ENCODE measurements at regions not wholly inside any gene's neighbourhood (a gene's known extent, or its start where the extent isn't known, plus 50 kb on each side); places are given as distances from the start of the nearest gene placed in this dataset.

GRCh38 chr5:125492977-125493376 is 746.5 kb upstream of the ZNF608 start:
- no peaks in the 10 kb centered on the region for H3K9me3 ChIP-seq
- no peak for TF ChIP-seq CTCF (IDR thresholded peaks at IDR 0.05)
- ATAC-seq: no peak
- no peak overlapping the region for H3K4me3 ChIP-seq
- no peak for DNase-seq
- intact Hi-C loops (cut with DNase I, micrococcal nuclease): no loop called here
- H3K36me3 ChIP-seq (ENCODE audit: low read depth): no peaks in the 10 kb centered on the region
- H3K4me1 ChIP-seq (ENCODE audit: low read depth): no peaks in the 10 kb centered on the region

- intact Hi-C loops (cut with DNase I, micrococcal nuclease): no loop called here
- no peak for ATAC-seq
- no peak overlapping the region for H3K4me3 ChIP-seq
- no peak for TF ChIP-seq CTCF (IDR thresholded peaks at IDR 0.05)
- no peaks in the 10 kb centered on the region for H3K9me3 ChIP-seq
- H3K4me1 ChIP-seq (ENCODE audit: low read depth): no peaks in the 10 kb centered on the region
- H3K36me3 ChIP-seq (ENCODE audit: low read depth): no peaks in the 10 kb centered on the region
- no peak for DNase-seq
Observed at GRCh38 chr5:125496393-125496792, 750.0 kb upstream of the ZNF608 start.

GRCh38 chr5:125497651-125498050 is 751.2 kb upstream of the ZNF608 start:
- ATAC-seq (no peak), DNase-seq (no peak)
- no peak overlapping the region for H3K4me3 ChIP-seq
- H3K36me3 ChIP-seq (ENCODE audit: low read depth): no peaks in the 10 kb centered on the region
- TF ChIP-seq CTCF (IDR thresholded peaks at IDR 0.05): no peak
- intact Hi-C loops (cut with DNase I, micrococcal nuclease): no loop called here
- no peaks in the 10 kb centered on the region for H3K9me3 ChIP-seq
- H3K4me1 ChIP-seq (ENCODE audit: low read depth): no peaks in the 10 kb centered on the region

- no peak for ATAC-seq
Observed at GRCh38 chr5:125499636-125500332, 753.3 kb upstream of the ZNF608 start.

GRCh38 chr5:125501396-125501795 is 755.0 kb upstream of the ZNF608 start:
- ATAC-seq: no peak
- TF ChIP-seq CTCF (IDR thresholded peaks at IDR 0.05): no peak
- intact Hi-C loops (cut with DNase I, micrococcal nuclease): no loop called here

More at GRCh38 chr5:125499636-125500332, 753.3 kb upstream of the ZNF608 start:
- DNase-seq: no peak
- no peak for TF ChIP-seq CTCF (IDR thresholded peaks at IDR 0.05)
- H3K4me1 ChIP-seq (ENCODE audit: low read depth): no peaks in the 10 kb centered on the region
- H3K4me3 ChIP-seq: no peak overlapping the region
- no peaks in the 10 kb centered on the region for H3K9me3 ChIP-seq
- intact Hi-C loops (cut with DNase I, micrococcal nuclease): no loop called here
- no peaks in the 10 kb centered on the region for H3K36me3 ChIP-seq (ENCODE audit: low read depth)

GRCh38 chr5:125503946-125504345 is 757.5 kb upstream of the ZNF608 start:
- intact Hi-C loops (cut with DNase I, micrococcal nuclease): no loop called here
- Histone ChIP-seq H3K4me3 (no peak overlapping the region), H3K9me3 (no peaks in the 10 kb centered on the region), H3K4me1 (ENCODE audit: low read depth) (no peaks in the 10 kb centered on the region), H3K36me3 (ENCODE audit: low read depth) (no peaks in the 10 kb centered on the region)
- peak; percentile 79 for ATAC-seq
- no peak for TF ChIP-seq CTCF (IDR thresholded peaks at IDR 0.05)
- DNase-seq: peak in 1 of 3 donors; percentile 55

More at GRCh38 chr5:125501396-125501795, 755.0 kb upstream of the ZNF608 start:
- no peak for DNase-seq
- Histone ChIP-seq H3K9me3 (no peaks in the 10 kb centered on the region), H3K36me3 (ENCODE audit: low read depth) (no peaks in the 10 kb centered on the region), H3K4me1 (ENCODE audit: low read depth) (no peaks in the 10 kb centered on the region), H3K4me3 (no peak overlapping the region)

Measured in mucosa of descending colon (tissue), 3 donors.